GM13977 (cell line): ENCODE measurements at regions not wholly inside any gene's neighbourhood (a gene's known extent, or its start where the extent isn't known, plus 50 kb on each side); places are given as distances from the start of the nearest gene placed in this dataset.

Experiments used
- DNase-seq: peaks from one replicate; pipeline ENCODE4 v3.0.0; 2012; ENCODE audit warnings: low spot score
- CTCF ChIP-seq: IDR thresholded peaks from 2 replicates; pipeline ENCODE4 v1.5.1; 2012; ENCODE audit warnings: mild to moderate bottlenecking, control low read depth; ENCODE audit not compliant: insufficient read depth; ENCODE audit errors: extremely low read depth, missing control alignments
- in situ Hi-C: fragments of 300-500 bp; cut with MboI; formaldehyde crosslinking; loops from one replicate; pipeline ENCODE4 v1.12.0; 2022; ENCODE audit warnings: low sequenced_read_pairs, low pct_unique_long_range_greater_than_20kb, mixed read lengths, inconsistent platforms; ENCODE audit not compliant: unreplicated experiment

GRCh38 chr17:79483842-79484241 lies 127.0 kb downstream of the RBFOX3 start:
- no peak for TF ChIP-seq CTCF
- in situ Hi-C loops = no loop called here
- no peak for DNase-seq

- TF ChIP-seq CTCF = no peak
- in situ Hi-C loops = no loop called here
Observed at GRCh38 chr17:79482727-79483521, 127.9 kb downstream of the RBFOX3 start.

GRCh38 chr17:79479876-79480275 lies 131.0 kb downstream of the RBFOX3 start:
- DNase-seq = no peak
- in situ Hi-C loops = no loop called here
- TF ChIP-seq CTCF = no peak

More at GRCh38 chr17:79482727-79483521, 127.9 kb downstream of the RBFOX3 start:
- DNase-seq = no peak

GRCh38 chr17:79478841-79479240 lies 132.0 kb downstream of the RBFOX3 start:
- no peak for TF ChIP-seq CTCF
- no peak for DNase-seq
- in situ Hi-C loops = no loop called here

GRCh38 chr17:79478051-79478461 lies 132.8 kb downstream of the RBFOX3 start:
- DNase-seq = no peak
- no peak for TF ChIP-seq CTCF
- in situ Hi-C loops = no loop called here

- in situ Hi-C loops = no loop called here
- TF ChIP-seq CTCF = no peak
- no peak for DNase-seq
Observed at GRCh38 chr17:79476074-79476652, 134.7 kb downstream of the RBFOX3 start.
